ENCODE measurements at regions not wholly inside any gene's neighbourhood (a gene's known extent, or its start where the extent isn't known, plus 50 kb on each side); places are given as distances from the start of the nearest gene placed in this dataset.
"Not testable (repeated sequence)": the region's sequence is repeated elsewhere in the genome, so short reads cannot be mapped to it uniquely, and the experiment has no call there.

DNA sequence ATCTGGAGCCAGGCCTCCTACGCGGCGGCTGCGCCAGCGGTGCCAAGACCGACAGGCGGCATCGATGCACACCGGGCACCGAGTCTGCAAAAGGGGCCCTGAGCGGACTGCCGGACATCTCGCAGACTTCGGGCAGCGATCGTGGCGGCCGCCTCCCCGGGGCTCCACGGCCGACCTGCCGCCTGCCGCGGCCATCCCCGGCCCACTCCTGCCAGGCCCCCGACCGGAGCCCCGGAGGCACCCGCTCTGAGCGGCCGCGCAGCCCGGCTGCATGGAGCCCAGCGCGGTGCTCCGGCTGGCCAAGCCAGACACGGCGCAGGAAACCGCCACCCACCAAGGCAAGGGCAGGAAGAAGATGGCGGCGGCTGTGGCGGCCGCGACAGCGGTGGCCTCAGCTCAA is 154.2 kb upstream of the KCTD7 start:
- intact Hi-C loops (cut with micrococcal nuclease), result no loop called here
- TF ChIP-seq EZH2 (IDR thresholded peaks at IDR 0.05; ENCODE audit: borderline replicate concordance, insufficient read depth, low read depth, low read length, poor library complexity, severe bottlenecking), result no peak
- TF ChIP-seq, protein P1, sequence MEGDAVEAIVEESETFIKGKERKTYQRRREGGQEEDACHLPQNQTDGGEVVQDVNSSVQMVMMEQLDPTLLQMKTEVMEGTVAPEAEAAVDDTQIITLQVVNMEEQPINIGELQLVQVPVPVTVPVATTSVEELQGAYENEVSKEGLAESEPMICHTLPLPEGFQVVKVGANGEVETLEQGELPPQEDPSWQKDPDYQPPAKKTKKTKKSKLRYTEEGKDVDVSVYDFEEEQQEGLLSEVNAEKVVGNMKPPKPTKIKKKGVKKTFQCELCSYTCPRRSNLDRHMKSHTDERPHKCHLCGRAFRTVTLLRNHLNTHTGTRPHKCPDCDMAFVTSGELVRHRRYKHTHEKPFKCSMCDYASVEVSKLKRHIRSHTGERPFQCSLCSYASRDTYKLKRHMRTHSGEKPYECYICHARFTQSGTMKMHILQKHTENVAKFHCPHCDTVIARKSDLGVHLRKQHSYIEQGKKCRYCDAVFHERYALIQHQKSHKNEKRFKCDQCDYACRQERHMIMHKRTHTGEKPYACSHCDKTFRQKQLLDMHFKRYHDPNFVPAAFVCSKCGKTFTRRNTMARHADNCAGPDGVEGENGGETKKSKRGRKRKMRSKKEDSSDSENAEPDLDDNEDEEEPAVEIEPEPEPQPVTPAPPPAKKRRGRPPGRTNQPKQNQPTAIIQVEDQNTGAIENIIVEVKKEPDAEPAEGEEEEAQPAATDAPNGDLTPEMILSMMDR (IDR thresholded peaks at IDR 0.05), result no peak
- Histone ChIP-seq H3K9ac (ENCODE audit: low read length) (no peak overlapping the region), H3K27me3 (replicated peaks in 1 of 4; ENCODE audit: control extremely low read depth in 1 of 4, control insufficient read depth in 3 of 4, insufficient read depth in 4 of 4, low read length in 3 of 4) (no peaks in the 10 kb centered on the region), H3K4me3 (ENCODE audit: control extremely low read depth in 1 of 5, extremely low read depth in 1 of 5, insufficient read depth in 1 of 5, low read depth in 2 of 5, low read length in 4 of 5) (no peak overlapping the region), H2AFZ (ENCODE audit: insufficient read depth, low read depth, low read length, poor library complexity, severe bottlenecking) (no peak overlapping the region), H3K79me2 (ENCODE audit: control insufficient read depth, insufficient read depth, low read length) (no peaks in the 10 kb centered on the region), H3K4me1 (ENCODE audit: control insufficient read depth in 2 of 2, insufficient read depth in 2 of 2, low read length in 2 of 2) (no peaks in the 10 kb centered on the region), H3K27ac (ENCODE audit: low read length in 2 of 2) (no peak overlapping the region), H3K9me3 (ENCODE audit: control extremely low read depth in 1 of 3, control insufficient read depth in 2 of 3, insufficient read depth in 1 of 3, low read length in 2 of 3) (no peaks in the 10 kb centered on the region), H3K4me2 (replicated peaks; ENCODE audit: low read depth, low read length, poor library complexity, severe bottlenecking) (no peak overlapping the region), H4K20me1 (ENCODE audit: control insufficient read depth, insufficient read depth, low read length, poor library complexity, severe bottlenecking) (no peaks in the 10 kb centered on the region), H3K36me3 (replicated peaks in 1 of 2; ENCODE audit: control extremely low read depth in 1 of 2, control insufficient read depth in 1 of 2, extremely low read depth in 1 of 2, insufficient read depth in 2 of 2, low read length in 1 of 2) (peaks cover 2 to 26% of the 10 kb centered on the region in 2 experiments)
- Mint-ChIP-seq H3K27ac (no peak overlapping the region), H3K9me3 (ENCODE audit: insufficient read depth) (no peaks in the 10 kb centered on the region), H3K4me3 (no peak overlapping the region), H3K4me1 (no peaks in the 10 kb centered on the region), H3K27me3 (no peaks in the 10 kb centered on the region)
- no peak for ATAC-seq (ENCODE audit: low read depth)
- CTCF ChIA-PET, result no interaction called here
- 99% methylated on average over 39 of the region's 45 CpGs for WGBS (ENCODE audit: insufficient coverage)
- no peak for DNase-seq
- POLR2A ChIA-PET, result no interaction called here

DNA sequence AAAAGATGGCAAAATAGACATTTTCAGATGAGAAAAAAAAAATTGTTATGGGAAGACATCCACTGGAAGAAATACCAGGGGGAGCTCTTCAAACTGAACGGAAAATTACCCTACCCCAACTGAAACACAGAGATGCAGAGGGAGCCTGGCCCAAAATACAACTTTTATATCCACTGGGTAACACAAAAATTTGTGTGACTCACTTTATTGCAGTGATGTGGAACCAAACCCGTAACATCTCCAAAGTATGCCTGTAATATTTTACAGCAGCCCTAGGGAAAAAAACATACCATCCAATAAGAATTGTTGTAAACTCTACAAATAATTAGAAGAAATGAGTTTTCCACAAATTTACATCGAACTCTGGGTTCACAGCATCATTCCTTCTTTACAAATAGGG is 152.6 kb upstream of the KCTD7 start:
- H3K4me3 ChIP-seq (ENCODE audit: control extremely low read depth in 1 of 5, extremely low read depth in 1 of 5, insufficient read depth in 1 of 5, low read depth in 2 of 5, low read length in 4 of 5); H3K9me3 Mint-ChIP-seq (ENCODE audit: insufficient read depth); H3K4me1 ChIP-seq (ENCODE audit: control insufficient read depth in 2 of 2, insufficient read depth in 2 of 2, low read length in 2 of 2); H3K27me3 Mint-ChIP-seq; H3K9ac ChIP-seq (ENCODE audit: low read length); H3K9me3 ChIP-seq (ENCODE audit: control extremely low read depth in 1 of 3, control insufficient read depth in 2 of 3, insufficient read depth in 1 of 3, low read length in 2 of 3); H3K27ac ChIP-seq (ENCODE audit: low read length in 2 of 2); H3K79me2 ChIP-seq (ENCODE audit: control insufficient read depth, insufficient read depth, low read length); H2AFZ ChIP-seq (ENCODE audit: insufficient read depth, low read depth, low read length, poor library complexity, severe bottlenecking); CTCF ChIA-PET; H3K27me3 ChIP-seq (replicated peaks in 1 of 4; ENCODE audit: control extremely low read depth in 1 of 4, control insufficient read depth in 3 of 4, insufficient read depth in 4 of 4, low read length in 3 of 4); DNase-seq; H3K4me2 ChIP-seq (replicated peaks; ENCODE audit: low read depth, low read length, poor library complexity, severe bottlenecking); intact Hi-C loops (cut with micrococcal nuclease); H3K4me1 Mint-ChIP-seq; H4K20me1 ChIP-seq (ENCODE audit: control insufficient read depth, insufficient read depth, low read length, poor library complexity, severe bottlenecking); POLR2A ChIA-PET; H3K27ac Mint-ChIP-seq; H3K4me3 Mint-ChIP-seq; ATAC-seq (ENCODE audit: low read depth): not testable (repeated sequence)
- no CpG with 5 or more reads among the region's 3 CpGs for WGBS (ENCODE audit: insufficient coverage)
- H3K36me3 ChIP-seq (replicated peaks in 1 of 2; ENCODE audit: control extremely low read depth in 1 of 2, control insufficient read depth in 1 of 2, extremely low read depth in 1 of 2, insufficient read depth in 2 of 2, low read length in 1 of 2), result peaks cover 2 to 31% of the 10 kb centered on the region in 2 experiments

DNA sequence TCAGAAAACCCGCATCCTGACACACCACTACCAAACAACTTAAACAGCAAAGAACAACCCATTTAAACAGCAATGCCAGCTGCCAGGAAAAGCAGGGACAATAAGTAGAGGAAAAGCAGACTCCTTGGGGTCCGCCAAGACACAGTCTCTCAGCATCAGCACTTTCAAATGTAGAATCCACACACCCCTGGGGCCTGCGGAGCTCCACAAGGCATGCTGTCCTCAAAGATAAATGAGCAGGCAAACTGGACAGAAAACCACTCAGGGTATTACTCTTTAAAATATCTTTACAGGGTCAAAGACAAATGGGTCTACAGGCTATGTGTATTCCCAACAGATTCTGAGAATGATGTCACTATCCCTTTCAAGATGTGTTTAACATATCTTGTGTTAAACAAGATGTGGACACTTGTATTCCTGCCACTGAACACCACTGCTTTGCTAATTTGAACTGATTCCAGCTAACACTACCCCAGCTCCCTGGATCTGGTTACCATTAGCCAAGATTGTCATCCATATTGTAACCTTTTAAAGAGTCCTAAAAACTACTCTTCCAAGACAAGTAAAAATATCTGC is 150.8 kb upstream of the KCTD7 start:
- peaks cover 2 to 31% of the 10 kb centered on the region in 2 experiments for H3K36me3 ChIP-seq (replicated peaks in 1 of 2; ENCODE audit: control extremely low read depth in 1 of 2, control insufficient read depth in 1 of 2, extremely low read depth in 1 of 2, insufficient read depth in 2 of 2, low read length in 1 of 2)
- H3K27ac Mint-ChIP-seq; H3K79me2 ChIP-seq (ENCODE audit: control insufficient read depth, insufficient read depth, low read length); H3K27me3 Mint-ChIP-seq; H3K4me2 ChIP-seq (replicated peaks; ENCODE audit: low read depth, low read length, poor library complexity, severe bottlenecking); CTCF ChIA-PET; intact Hi-C loops (cut with micrococcal nuclease); DNase-seq; H3K9me3 ChIP-seq (ENCODE audit: control extremely low read depth in 1 of 3, control insufficient read depth in 2 of 3, insufficient read depth in 1 of 3, low read length in 2 of 3); H3K27ac ChIP-seq (ENCODE audit: low read length in 2 of 2); H2AFZ ChIP-seq (ENCODE audit: insufficient read depth, low read depth, low read length, poor library complexity, severe bottlenecking); H3K4me3 ChIP-seq (ENCODE audit: control extremely low read depth in 1 of 5, extremely low read depth in 1 of 5, insufficient read depth in 1 of 5, low read depth in 2 of 5, low read length in 4 of 5); H3K4me3 Mint-ChIP-seq; ATAC-seq (ENCODE audit: low read depth); H3K9me3 Mint-ChIP-seq (ENCODE audit: insufficient read depth); POLR2A ChIA-PET; H3K4me1 ChIP-seq (ENCODE audit: control insufficient read depth in 2 of 2, insufficient read depth in 2 of 2, low read length in 2 of 2); H3K9ac ChIP-seq (ENCODE audit: low read length); H3K27me3 ChIP-seq (replicated peaks in 1 of 4; ENCODE audit: control extremely low read depth in 1 of 4, control insufficient read depth in 3 of 4, insufficient read depth in 4 of 4, low read length in 3 of 4); H4K20me1 ChIP-seq (ENCODE audit: control insufficient read depth, insufficient read depth, low read length, poor library complexity, severe bottlenecking); H3K4me1 Mint-ChIP-seq: not testable (repeated sequence)
- 92% methylated on average over 2 of the region's 3 CpGs for WGBS (ENCODE audit: insufficient coverage)

All from B cell (primary cell).